ENCODE measurements at regions not wholly inside any gene's neighbourhood (a gene's known extent, or its start where the extent isn't known, plus 50 kb on each side); places are given as distances from the start of the nearest gene placed in this dataset.

DNA sequence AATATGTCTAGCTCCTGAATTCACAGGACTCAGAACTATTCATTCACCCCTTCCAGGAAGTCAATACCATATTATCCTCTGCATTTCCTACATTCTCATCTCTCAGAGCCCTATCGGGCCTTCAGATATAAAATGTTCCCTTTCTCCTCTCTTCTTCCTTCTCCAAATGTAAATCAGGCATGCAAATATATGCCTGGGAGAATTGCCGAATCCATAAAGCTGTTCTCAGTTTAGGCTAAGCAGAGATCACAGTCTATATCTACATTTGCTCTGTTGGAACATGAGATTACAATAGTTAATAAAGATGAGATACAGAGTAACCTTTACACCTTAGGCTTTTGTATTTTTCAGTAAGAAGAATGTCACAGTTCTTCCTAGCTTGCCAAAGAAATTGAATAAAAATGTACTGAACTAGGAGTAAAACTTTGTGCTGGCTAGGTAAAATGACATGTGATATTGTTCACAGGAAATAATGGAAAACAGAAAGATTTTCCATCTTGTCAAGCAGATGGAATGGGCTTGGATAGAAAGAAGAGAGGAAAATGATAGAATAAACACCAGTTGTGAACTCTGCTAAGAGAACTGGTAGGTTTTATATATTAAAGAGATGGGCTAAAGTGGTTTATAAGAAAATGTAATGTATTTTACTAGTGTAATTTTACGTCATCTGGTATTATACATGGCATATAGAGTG, 161.5 kb downstream of the NRIP1 start:
- TF ChIP-seq POLR2AphosphoS5 (IDR thresholded peaks at IDR 0.05; ENCODE audit: low read depth, low read length), result no peak
- TF ChIP-seq FOXP2 (optimal IDR thresholded peaks at IDR 0.05; ENCODE audit: borderline replicate concordance, extremely low read depth, extremely low read length, insufficient read depth), result no peak
- TF ChIP-seq, protein P1, sequence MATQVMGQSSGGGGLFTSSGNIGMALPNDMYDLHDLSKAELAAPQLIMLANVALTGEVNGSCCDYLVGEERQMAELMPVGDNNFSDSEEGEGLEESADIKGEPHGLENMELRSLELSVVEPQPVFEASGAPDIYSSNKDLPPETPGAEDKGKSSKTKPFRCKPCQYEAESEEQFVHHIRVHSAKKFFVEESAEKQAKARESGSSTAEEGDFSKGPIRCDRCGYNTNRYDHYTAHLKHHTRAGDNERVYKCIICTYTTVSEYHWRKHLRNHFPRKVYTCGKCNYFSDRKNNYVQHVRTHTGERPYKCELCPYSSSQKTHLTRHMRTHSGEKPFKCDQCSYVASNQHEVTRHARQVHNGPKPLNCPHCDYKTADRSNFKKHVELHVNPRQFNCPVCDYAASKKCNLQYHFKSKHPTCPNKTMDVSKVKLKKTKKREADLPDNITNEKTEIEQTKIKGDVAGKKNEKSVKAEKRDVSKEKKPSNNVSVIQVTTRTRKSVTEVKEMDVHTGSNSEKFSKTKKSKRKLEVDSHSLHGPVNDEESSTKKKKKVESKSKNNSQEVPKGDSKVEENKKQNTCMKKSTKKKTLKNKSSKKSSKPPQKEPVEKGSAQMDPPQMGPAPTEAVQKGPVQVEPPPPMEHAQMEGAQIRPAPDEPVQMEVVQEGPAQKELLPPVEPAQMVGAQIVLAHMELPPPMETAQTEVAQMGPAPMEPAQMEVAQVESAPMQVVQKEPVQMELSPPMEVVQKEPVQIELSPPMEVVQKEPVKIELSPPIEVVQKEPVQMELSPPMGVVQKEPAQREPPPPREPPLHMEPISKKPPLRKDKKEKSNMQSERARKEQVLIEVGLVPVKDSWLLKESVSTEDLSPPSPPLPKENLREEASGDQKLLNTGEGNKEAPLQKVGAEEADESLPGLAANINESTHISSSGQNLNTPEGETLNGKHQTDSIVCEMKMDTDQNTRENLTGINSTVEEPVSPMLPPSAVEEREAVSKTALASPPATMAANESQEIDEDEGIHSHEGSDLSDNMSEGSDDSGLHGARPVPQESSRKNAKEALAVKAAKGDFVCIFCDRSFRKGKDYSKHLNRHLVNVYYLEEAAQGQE (IDR thresholded peaks at IDR 0.05; ENCODE audit: insufficient read depth in 1 of 2, low read depth in 2 of 2, low read length in 2 of 2), result no peak
- no peak for TF ChIP-seq TAF1 (IDR thresholded peaks at IDR 0.05; ENCODE audit: borderline replicate concordance, insufficient read depth, low read length)
- TF ChIP-seq SIN3A (IDR thresholded peaks at IDR 0.05; ENCODE audit: borderline replicate concordance, insufficient read depth, low read length), result no peak

DNA sequence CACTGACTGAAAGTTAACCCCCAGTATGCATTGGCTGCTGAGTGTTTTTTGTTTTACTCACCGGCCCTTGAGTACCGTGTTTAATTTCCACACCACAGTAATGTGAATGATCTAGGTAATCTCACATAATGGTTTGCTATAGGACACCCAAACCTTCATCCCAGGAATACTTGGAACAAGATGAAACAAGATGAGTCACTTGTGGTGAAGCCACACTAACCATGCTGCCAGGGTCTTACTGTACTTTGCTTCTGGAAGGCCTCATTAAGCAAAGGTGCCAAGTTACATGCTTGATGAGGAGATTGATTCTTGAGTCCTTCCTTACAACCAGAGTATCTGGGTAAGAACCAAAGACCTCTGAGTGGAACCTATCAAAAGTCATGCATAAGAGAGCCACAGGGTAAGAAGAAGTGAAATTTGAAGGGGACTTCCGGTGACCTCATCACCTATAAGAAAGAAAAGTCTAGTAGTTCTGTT, 163.3 kb downstream of the NRIP1 start:
- TF ChIP-seq SIN3A (IDR thresholded peaks at IDR 0.05; ENCODE audit: borderline replicate concordance, insufficient read depth, low read length) (no peak), POLR2AphosphoS5 (IDR thresholded peaks at IDR 0.05; ENCODE audit: low read depth, low read length) (no peak), TAF1 (IDR thresholded peaks at IDR 0.05; ENCODE audit: borderline replicate concordance, insufficient read depth, low read length) (no peak), FOXP2 (optimal IDR thresholded peaks at IDR 0.05; ENCODE audit: borderline replicate concordance, extremely low read depth, extremely low read length, insufficient read depth) (no peak)
- TF ChIP-seq, protein P1 (IDR thresholded peaks at IDR 0.05; ENCODE audit: insufficient read depth in 1 of 2, low read depth in 2 of 2, low read length in 2 of 2), result no peak

DNA sequence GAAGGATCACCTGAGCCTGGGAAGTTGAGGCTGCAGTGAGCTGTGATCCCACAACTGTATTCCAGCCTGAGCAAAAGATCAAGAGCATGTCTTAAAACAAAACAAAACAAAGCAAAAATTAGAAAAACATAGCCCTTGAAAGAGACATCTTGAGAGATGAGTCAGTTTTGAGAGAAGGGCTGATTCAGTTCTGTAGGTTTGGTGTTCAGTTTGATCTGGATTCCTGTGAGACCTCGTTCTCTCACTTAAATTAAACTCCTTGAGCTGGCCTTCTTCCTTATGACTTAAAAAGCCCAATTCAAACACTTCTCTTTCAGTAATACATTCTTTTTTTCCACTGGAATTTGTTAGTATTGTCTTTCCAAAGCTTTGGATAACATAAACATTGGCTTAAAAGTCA, 164.2 kb downstream of the NRIP1 start:
- TF ChIP-seq SIN3A (IDR thresholded peaks at IDR 0.05; ENCODE audit: borderline replicate concordance, insufficient read depth, low read length) (no peak), POLR2AphosphoS5 (IDR thresholded peaks at IDR 0.05; ENCODE audit: low read depth, low read length) (no peak), FOXP2 (optimal IDR thresholded peaks at IDR 0.05; ENCODE audit: borderline replicate concordance, extremely low read depth, extremely low read length, insufficient read depth) (no peak), TAF1 (IDR thresholded peaks at IDR 0.05; ENCODE audit: borderline replicate concordance, insufficient read depth, low read length) (no peak)
- TF ChIP-seq, protein P1 (IDR thresholded peaks at IDR 0.05; ENCODE audit: insufficient read depth in 1 of 2, low read depth in 2 of 2, low read length in 2 of 2), result no peak

DNA sequence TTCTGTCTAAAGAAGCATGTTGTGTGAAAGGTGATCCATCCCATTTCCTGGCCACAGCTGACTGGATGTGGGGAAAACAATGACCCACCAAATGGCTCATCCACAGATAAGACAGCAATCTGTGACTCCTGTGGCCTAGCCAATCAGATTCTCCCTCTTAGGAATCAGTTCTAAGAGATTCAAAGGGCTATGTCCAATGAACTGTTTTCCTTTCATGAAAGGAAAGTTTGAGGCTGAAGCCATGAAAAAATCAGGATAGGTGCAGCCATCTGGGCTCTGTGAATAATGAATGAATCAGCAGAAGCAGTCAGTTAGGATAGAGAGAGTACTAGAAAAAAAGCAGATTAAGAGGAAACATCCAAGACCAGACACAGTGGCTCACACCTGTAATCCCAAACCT, 164.7 kb downstream of the NRIP1 start:
- TF ChIP-seq POLR2AphosphoS5 (IDR thresholded peaks at IDR 0.05; ENCODE audit: low read depth, low read length) (no peak), FOXP2 (optimal IDR thresholded peaks at IDR 0.05; ENCODE audit: borderline replicate concordance, extremely low read depth, extremely low read length, insufficient read depth) (no peak), SIN3A (IDR thresholded peaks at IDR 0.05; ENCODE audit: borderline replicate concordance, insufficient read depth, low read length) (no peak), TAF1 (IDR thresholded peaks at IDR 0.05; ENCODE audit: borderline replicate concordance, insufficient read depth, low read length) (no peak)
- TF ChIP-seq, protein P1 (IDR thresholded peaks at IDR 0.05; ENCODE audit: insufficient read depth in 1 of 2, low read depth in 2 of 2, low read length in 2 of 2), result no peak

Measured in PFSK-1 (cell line).